ENCODE measurements at regions not wholly inside any gene's neighbourhood (a gene's known extent, or its start where the extent isn't known, plus 50 kb on each side); places are given as distances from the start of the nearest gene placed in this dataset.

GRCh38 chr7:18289788-18290187, 205.8 kb upstream of the HDAC9 start:
- Histone ChIP-seq H3K36me3 (ENCODE audit: insufficient read depth) (no peaks in the 10 kb centered on the region), H3K4me1 (ENCODE audit: insufficient read depth) (no peaks in the 10 kb centered on the region), H3F3A (replicated peaks; ENCODE audit: low read depth) (no peaks in the 10 kb centered on the region), H3K9me2 (ENCODE audit: insufficient read depth) (no peaks in the 10 kb centered on the region), H2AFZ (peak overlapping the region; percentile 44; the same call in 1 of the 2 replicates), H3K27ac (ENCODE audit: low read depth) (no peak overlapping the region), H3K27me3 (ENCODE audit: insufficient read depth) (no peaks in the 10 kb centered on the region), H3K79me2 (replicated peaks; ENCODE audit: insufficient read depth) (no peaks in the 10 kb centered on the region), H3K4me3 (no peak overlapping the region), H3K4me2 (no peak overlapping the region), H4K20me1 (replicated peaks; ENCODE audit: insufficient read depth) (no peaks in the 10 kb centered on the region)
- ATAC-seq (no peak), DNase-seq (ENCODE audit: low spot score) (no peak)
- Mint-ChIP-seq H3K36me3 (ENCODE audit: low read depth) (no peaks in the 10 kb centered on the region), H3K27ac (no peak overlapping the region), H3K4me3 (no peak overlapping the region), H3K9me3 (no peaks in the 10 kb centered on the region), H3K27me3 (ENCODE audit: insufficient read depth, low read depth, poor library complexity) (peaks cover 1% of the 10 kb centered on the region), H3K4me1 (peaks cover 8% of the 10 kb centered on the region)
- no peak for TF ChIP-seq ZNF462 (CRISPR knock-in tag; IDR thresholded peaks at IDR 0.05)
- no peak for TF ChIP-seq ZNF331 (CRISPR knock-in tag; IDR thresholded peaks at IDR 0.05; ENCODE audit: low read depth)

GRCh38 chr7:18290223-18290622, 205.3 kb upstream of the HDAC9 start:
- Histone ChIP-seq H3K4me3 (no peak overlapping the region), H3K36me3 (ENCODE audit: insufficient read depth) (no peaks in the 10 kb centered on the region), H3F3A (replicated peaks; ENCODE audit: low read depth) (no peaks in the 10 kb centered on the region), H3K4me2 (no peak overlapping the region), H3K4me1 (ENCODE audit: insufficient read depth) (no peaks in the 10 kb centered on the region), H2AFZ (peak overlapping the region; percentile 44; the same call in 1 of the 2 replicates), H4K20me1 (replicated peaks; ENCODE audit: insufficient read depth) (no peaks in the 10 kb centered on the region), H3K27me3 (ENCODE audit: insufficient read depth) (no peaks in the 10 kb centered on the region), H3K27ac (ENCODE audit: low read depth) (no peak overlapping the region), H3K79me2 (replicated peaks; ENCODE audit: insufficient read depth) (no peaks in the 10 kb centered on the region), H3K9me2 (ENCODE audit: insufficient read depth) (no peaks in the 10 kb centered on the region)
- H3K9me3 Mint-ChIP-seq, result no peaks in the 10 kb centered on the region
- ATAC-seq (no peak), DNase-seq (ENCODE audit: low spot score) (no peak)
- peaks cover 8% of the 10 kb centered on the region for H3K4me1 Mint-ChIP-seq
- TF ChIP-seq EZH2 (IDR thresholded peaks at IDR 0.05; ENCODE audit: low read depth, unreplicated experiment), result no peak
- TF ChIP-seq REST (IDR thresholded peaks at IDR 0.05; ENCODE audit: unreplicated experiment), result no peak
- TF ChIP-seq ETS1 (IDR thresholded peaks at IDR 0.05), result no peak
- TF ChIP-seq ZNF114 (CRISPR knock-in tag; IDR thresholded peaks at IDR 0.05), result no peak
- TF ChIP-seq ZNF331 (CRISPR knock-in tag; IDR thresholded peaks at IDR 0.05; ENCODE audit: low read depth), result no peak
- H3K27ac Mint-ChIP-seq, result no peak overlapping the region
- no peaks in the 10 kb centered on the region for H3K36me3 Mint-ChIP-seq (ENCODE audit: low read depth)
- no peak overlapping the region for H3K4me3 Mint-ChIP-seq
- peaks cover 1% of the 10 kb centered on the region for H3K27me3 Mint-ChIP-seq (ENCODE audit: insufficient read depth, low read depth, poor library complexity)

Measured in GM23338 (cell line).